ENCODE measurements at regions not wholly inside any gene's neighbourhood (a gene's known extent, or its start where the extent isn't known, plus 50 kb on each side); places are given as distances from the start of the nearest gene placed in this dataset.

- no peak for TF ChIP-seq CTCF (IDR thresholded peaks at IDR 0.05)
- no peak for TF ChIP-seq POLR2A (IDR thresholded peaks at IDR 0.05)
These were observed 56.5 kb upstream of the PPARA start for GRCh38 chr22:46093796-46094195.
